CD4-positive, alpha-beta T cell treated with Interleukin-15 for 1 hour (primary cell): ENCODE measurements at regions not wholly inside any gene's neighbourhood (a gene's known extent, or its start where the extent isn't known, plus 50 kb on each side); places are given as distances from the start of the nearest gene placed in this dataset.
"Not testable (repeated sequence)": the region's sequence is repeated elsewhere in the genome, so short reads cannot be mapped to it uniquely, and the experiment has no call there.

Experiments used
- DNase-seq: peaks from one replicate; pipeline ENCODE4 v3.0.0-alpha.2; 2020

- DNase-seq = no peak
These were observed 1320.6 kb upstream of the CELF4 start for GRCh38 chr18:38886235-38886634.

GRCh38 chr18:38884050-38884449, 1318.5 kb upstream of the CELF4 start:
- DNase-seq = no peak

DNA sequence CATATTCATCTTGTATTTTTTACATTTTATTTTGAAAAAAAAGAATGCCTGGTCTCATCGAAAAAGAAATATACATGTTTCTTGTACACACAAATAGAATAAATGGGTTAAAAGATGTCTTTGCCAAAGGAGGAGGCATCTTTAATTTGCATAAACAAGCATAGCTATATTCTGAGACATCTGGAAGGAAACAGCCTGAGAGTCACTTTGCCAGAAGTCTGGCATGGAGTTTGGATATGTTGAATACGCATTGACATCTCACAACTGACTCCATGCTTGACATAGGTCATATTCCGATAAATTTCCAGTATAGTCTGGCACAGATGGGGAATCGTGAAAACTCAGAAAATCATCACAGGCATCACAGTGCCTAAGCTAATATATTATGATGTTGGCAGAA, 1317.5 kb upstream of the CELF4 start:
- DNase-seq = no peak

- no peak for DNase-seq
These were observed 1314.3 kb upstream of the CELF4 start for GRCh38 chr18:38879871-38880270.

GRCh38 chr18:38872342-38872741, 1306.7 kb upstream of the CELF4 start:
- no peak for DNase-seq

GRCh38 chr18:38868757-38869156, 1303.2 kb upstream of the CELF4 start:
- no peak for DNase-seq

GRCh38 chr18:38867680-38868079, 1302.1 kb upstream of the CELF4 start:
- no peak for DNase-seq

GRCh38 chr18:38851526-38851925, 1285.9 kb upstream of the CELF4 start:
- no peak for DNase-seq

DNA sequence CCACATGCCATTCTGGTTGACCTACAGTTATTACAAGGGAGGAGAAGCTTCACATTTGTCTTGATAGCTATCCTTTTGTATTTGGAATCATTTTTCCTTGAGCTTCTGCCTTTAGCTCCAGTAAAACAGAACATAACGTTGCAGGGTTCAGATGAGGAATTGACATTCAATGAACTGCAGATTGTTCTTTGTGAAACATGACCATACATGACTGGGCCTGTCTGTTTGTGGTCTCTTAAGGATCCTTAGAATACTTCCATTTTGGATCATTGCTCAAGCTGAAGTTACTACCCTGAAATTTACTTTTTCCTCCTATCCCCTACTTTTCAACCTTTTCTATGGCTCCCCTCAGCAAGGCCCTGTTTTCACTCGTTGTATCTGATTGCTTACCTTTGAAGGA, 1281.7 kb upstream of the CELF4 start:
- DNase-seq = no peak

- DNase-seq = no peak
These were observed 1277.7 kb upstream of the CELF4 start for GRCh38 chr18:38843291-38843690.

DNA sequence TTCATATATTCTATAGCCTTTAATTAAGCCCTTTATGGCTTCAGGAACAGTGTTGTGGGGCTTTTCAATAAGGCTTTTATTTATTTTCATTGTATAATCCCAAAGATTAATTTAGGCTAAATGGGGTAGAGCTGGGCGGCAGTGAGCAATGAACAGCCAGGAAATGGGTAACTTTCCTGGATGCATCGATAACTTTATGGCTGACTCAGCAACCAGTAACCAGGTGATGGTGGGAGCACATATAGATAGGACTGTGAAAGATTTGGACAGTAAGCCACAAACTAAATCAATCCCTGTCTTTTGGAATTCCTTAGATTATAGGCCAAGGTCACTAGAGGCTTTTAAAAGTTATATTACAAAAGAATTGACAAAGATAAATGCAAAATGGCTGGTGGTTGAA, 1260.6 kb upstream of the CELF4 start:
- no peak for DNase-seq

DNA sequence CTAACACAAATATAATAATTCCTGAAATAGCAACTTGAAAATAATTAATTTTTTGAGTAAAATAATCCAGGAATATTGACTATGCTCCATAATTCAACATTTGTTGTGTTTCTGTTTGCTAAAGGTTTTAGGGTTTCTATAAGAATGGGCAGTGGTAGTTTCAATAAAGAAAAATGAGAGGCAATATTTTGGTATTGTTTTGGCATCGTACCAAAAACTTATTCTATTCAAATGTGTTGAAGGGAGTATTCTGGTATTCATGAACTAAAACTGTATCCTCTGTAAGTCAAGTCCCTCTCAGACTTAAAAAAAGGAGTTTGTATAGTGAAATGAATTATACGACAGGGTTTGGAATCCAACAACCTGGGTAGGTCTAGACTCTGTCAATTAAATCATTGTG, 1245.6 kb upstream of the CELF4 start:
- no peak for DNase-seq

GRCh38 chr18:38810789-38811188, 1245.2 kb upstream of the CELF4 start:
- DNase-seq = no peak

- DNase-seq = no peak
These were observed 1242.3 kb upstream of the CELF4 start for GRCh38 chr18:38807915-38808314.

GRCh38 chr18:38805256-38805655, 1239.7 kb upstream of the CELF4 start:
- no peak for DNase-seq

DNA sequence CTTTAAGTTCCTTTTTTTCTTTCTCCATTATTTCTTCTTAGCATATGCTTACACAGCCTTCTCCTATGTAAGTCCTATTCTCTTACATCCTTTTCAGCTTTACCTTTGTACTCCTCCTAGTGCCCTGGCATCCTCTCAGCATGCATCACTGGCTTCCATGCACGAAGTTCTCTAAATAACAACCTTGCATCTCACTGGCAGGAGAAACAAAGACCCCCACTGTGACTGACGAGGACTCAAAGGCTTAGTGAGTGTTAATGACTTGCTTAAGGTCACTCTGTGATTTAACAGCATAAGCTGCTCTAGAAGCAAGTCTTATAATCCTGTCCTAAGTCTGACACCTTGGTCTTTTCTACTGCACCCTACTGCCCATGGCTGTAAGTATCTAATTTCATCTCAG, 1236.0 kb upstream of the CELF4 start:
- no peak for DNase-seq

GRCh38 chr18:38796762-38797161, 1231.2 kb upstream of the CELF4 start:
- no peak for DNase-seq

DNA sequence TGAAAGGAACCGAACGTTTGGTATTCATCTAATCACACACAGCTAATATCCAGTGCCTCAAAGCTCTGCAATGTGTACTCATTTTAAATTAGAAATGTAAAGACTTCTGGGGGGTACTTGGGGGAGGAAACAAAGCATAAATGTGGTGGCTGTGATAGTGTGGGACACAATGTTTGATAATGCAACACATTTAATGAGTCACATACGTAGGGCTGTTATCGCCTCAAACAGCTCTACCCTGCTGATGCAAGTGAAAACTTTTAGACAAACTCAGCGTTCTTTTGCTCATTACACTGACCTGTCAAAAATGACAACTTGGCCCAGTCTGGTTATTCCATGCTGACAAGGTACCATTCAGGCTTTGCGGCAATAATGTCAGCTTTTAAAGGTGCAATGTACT, 1227.1 kb upstream of the CELF4 start:
- DNase-seq = no peak

DNA sequence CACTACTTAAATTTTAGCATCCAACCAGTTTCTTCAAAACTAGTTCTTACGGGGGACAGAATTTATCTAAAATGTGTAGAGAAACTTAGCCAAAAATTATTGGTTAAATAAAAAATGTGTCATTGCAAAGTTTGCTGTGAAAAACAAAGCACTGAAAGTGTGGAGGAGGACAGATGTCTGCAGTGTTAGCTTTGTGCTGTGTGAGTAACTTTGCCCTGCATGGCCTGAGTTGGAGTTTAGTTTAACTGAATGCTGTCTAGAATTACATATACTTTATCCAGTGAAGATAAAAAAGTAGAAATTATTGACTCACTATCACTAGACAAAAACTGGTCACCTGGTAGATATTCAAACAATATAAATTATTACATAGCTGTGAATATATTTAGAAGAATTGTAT, 1225.2 kb upstream of the CELF4 start:
- no peak for DNase-seq

- DNase-seq = no peak
These were observed 1224.7 kb upstream of the CELF4 start for GRCh38 chr18:38790303-38790702.

GRCh38 chr18:38789141-38789540, 1223.5 kb upstream of the CELF4 start:
- no peak for DNase-seq

GRCh38 chr18:38786906-38787305, 1221.3 kb upstream of the CELF4 start:
- DNase-seq = no peak

DNA sequence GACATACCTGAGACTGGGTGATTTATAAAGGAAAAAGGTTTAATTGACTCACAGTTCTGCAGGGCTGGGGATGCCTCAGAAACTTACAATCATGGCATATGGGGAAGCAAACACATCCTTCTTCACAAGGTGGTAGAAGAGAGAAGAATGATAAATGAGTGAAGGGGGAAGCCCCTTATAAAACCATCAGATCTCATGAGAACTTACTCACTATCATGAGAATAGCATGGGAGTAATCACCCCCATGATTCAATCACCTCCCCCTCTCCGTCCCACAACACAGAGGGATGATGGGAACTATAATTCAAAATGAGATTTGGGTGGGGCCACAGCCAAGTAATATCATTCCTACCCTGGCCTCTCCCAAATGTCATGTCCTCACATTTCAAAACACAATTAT, 1206.0 kb upstream of the CELF4 start:
- not testable (repeated sequence) for DNase-seq

- no peak for DNase-seq
These were observed 1202.9 kb upstream of the CELF4 start for GRCh38 chr18:38768504-38768903.

DNA sequence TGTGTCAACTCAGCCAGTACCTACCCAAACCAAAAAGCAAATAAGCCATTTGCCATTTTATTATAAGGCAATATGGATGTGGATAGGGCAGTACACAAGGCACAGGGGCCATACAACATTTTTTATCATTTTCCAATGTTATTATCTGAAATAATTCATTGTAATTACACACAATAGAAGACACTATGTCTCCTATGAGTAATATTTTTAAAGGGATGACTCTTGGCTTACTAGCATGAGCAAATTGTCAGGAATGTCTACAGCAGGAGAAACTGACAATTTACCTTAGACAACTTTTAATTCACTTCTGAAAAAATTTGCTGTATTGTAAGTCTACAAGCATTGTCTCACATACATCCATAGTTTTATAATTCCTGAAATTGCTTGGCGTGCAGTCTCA, 1193.9 kb upstream of the CELF4 start:
- DNase-seq = no peak

DNA sequence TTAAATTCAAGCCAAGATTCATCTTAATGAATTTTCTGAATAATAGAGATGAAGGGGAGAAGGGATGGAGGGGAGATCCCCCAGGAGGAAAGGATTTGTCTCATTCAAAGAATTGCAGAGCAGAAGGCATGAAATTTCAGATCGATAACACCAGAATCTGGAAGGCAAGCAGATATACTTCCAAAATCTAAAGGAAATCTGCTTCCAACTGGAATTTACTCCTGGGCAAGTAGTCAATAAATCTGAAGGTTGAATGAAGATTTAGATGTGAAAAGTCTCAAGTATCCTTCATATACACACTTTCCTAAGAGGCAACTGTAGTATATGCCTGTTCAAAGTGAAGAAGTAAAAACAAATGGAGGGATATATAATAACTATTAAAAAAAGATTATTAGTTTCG, 1190.8 kb upstream of the CELF4 start:
- DNase-seq = no peak
